ENCODE measurements at regions not wholly inside any gene's neighbourhood (a gene's known extent, or its start where the extent isn't known, plus 50 kb on each side); places are given as distances from the start of the nearest gene placed in this dataset.

DNA sequence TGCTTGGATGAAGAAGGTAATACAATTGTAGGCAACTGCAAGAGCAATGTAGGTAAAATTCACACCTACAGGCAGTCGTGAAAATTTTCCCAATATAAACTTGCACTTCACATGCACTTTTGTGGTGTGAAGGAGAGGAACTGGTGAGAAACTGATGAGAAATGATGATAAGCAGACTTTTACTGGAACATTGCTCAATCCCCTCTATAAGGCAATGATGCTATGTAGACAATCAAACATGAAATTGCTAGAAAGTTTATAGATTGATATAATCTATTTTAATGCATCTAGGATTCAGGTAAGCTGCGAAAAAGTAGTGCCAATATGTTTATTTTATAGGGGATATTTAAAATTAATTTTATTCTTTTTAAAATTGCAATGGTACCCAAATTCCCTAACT, 802.2 kb downstream of the KCNT2 start:
- ATAC-seq (no peak), DNase-seq (ENCODE audit: low read depth, low spot score) (no peak)
- Histone ChIP-seq H3K27ac (ENCODE audit: low read depth, low read length) (no peak overlapping the region), H3K9me3 (ENCODE audit: control insufficient read depth in 1 of 2, insufficient read depth in 1 of 2, low read depth in 1 of 2, low read length in 2 of 2) (no peaks in the 10 kb centered on the region), H3K27me3 (ENCODE audit: insufficient read depth, low read length) (no peaks in the 10 kb centered on the region), H2AFZ (ENCODE audit: low read depth, low read length, poor library complexity, severe bottlenecking) (no peak overlapping the region), H4K20me1 (ENCODE audit: insufficient read depth) (no peaks in the 10 kb centered on the region), H3K9me2 (ENCODE audit: insufficient read depth) (no peaks in the 10 kb centered on the region), H3K36me3 (ENCODE audit: control insufficient read depth in 1 of 2, insufficient read depth in 2 of 2, low read length in 2 of 2) (no peaks in the 10 kb centered on the region), H3K79me2 (ENCODE audit: insufficient read depth, low read length) (no peaks in the 10 kb centered on the region), H3K4me1 (ENCODE audit: control insufficient read depth in 1 of 2, insufficient read depth in 2 of 2, low read length in 2 of 2) (no peaks in the 10 kb centered on the region), H3K9ac (ENCODE audit: low read length) (no peak overlapping the region), H3K4me3 (replicated peaks in 1 of 2; ENCODE audit: low read depth in 1 of 2, low read length in 2 of 2) (no peak overlapping the region), H3K4me2 (ENCODE audit: low read length) (no peak overlapping the region)
- TF ChIP-seq, protein P1, sequence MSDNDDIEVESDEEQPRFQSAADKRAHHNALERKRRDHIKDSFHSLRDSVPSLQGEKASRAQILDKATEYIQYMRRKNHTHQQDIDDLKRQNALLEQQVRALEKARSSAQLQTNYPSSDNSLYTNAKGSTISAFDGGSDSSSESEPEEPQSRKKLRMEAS (IDR thresholded peaks at IDR 0.05) = no peak
- no peak for TF ChIP-seq CEBPB (IDR thresholded peaks at IDR 0.05; ENCODE audit: low read depth)
- TF ChIP-seq SP1 (IDR thresholded peaks at IDR 0.05; ENCODE audit: low read depth) = no peak
- no peak for TF ChIP-seq POLR2A (IDR thresholded peaks at IDR 0.05; ENCODE audit: borderline replicate concordance, extremely low read depth, insufficient read depth, insufficient read length)
- no peak for TF ChIP-seq TCF7L2 (IDR thresholded peaks at IDR 0.05; ENCODE audit: borderline replicate concordance, extremely low read depth, insufficient read depth, insufficient read length)
- no peak for TF ChIP-seq EGR1 (IDR thresholded peaks at IDR 0.05; ENCODE audit: low read depth)
- TF ChIP-seq SIN3A (IDR thresholded peaks at IDR 0.05; ENCODE audit: low read depth) = no peak
- no peak for TF ChIP-seq CBX3 (IDR thresholded peaks at IDR 0.05; ENCODE audit: low read depth)
- TF ChIP-seq POLR2AphosphoS5 (IDR thresholded peaks at IDR 0.05; ENCODE audit: low read depth, low read length) = no peak
- TF ChIP-seq, protein P2, sequence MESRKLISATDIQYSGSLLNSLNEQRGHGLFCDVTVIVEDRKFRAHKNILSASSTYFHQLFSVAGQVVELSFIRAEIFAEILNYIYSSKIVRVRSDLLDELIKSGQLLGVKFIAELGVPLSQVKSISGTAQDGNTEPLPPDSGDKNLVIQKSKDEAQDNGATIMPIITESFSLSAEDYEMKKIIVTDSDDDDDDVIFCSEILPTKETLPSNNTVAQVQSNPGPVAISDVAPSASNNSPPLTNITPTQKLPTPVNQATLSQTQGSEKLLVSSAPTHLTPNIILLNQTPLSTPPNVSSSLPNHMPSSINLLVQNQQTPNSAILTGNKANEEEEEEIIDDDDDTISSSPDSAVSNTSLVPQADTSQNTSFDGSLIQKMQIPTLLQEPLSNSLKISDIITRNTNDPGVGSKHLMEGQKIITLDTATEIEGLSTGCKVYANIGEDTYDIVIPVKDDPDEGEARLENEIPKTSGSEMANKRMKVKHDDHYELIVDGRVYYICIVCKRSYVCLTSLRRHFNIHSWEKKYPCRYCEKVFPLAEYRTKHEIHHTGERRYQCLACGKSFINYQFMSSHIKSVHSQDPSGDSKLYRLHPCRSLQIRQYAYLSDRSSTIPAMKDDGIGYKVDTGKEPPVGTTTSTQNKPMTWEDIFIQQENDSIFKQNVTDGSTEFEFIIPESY (IDR thresholded peaks at IDR 0.05; ENCODE audit: extremely low read depth, insufficient replicate concordance, low read length) = no peak
- TF ChIP-seq ATF3 (IDR thresholded peaks at IDR 0.05) = no peak
- TF ChIP-seq ZFX (IDR thresholded peaks at IDR 0.05) = no peak
- no peak for TF ChIP-seq SRF (IDR thresholded peaks at IDR 0.05; ENCODE audit: low read depth)
- TF ChIP-seq EZH2 (IDR thresholded peaks at IDR 0.05) = no peak
- no peak for TF ChIP-seq YY1 (IDR thresholded peaks at IDR 0.05; ENCODE audit: extremely low read depth, insufficient replicate concordance, low read depth, low read length)
- TF ChIP-seq EZH2phosphoT487 (IDR thresholded peaks at IDR 0.05; ENCODE audit: borderline replicate concordance) = no peak
- no peak for TF ChIP-seq REST (IDR thresholded peaks at IDR 0.05; ENCODE audit: low read depth)
- TF ChIP-seq, protein P3, sequence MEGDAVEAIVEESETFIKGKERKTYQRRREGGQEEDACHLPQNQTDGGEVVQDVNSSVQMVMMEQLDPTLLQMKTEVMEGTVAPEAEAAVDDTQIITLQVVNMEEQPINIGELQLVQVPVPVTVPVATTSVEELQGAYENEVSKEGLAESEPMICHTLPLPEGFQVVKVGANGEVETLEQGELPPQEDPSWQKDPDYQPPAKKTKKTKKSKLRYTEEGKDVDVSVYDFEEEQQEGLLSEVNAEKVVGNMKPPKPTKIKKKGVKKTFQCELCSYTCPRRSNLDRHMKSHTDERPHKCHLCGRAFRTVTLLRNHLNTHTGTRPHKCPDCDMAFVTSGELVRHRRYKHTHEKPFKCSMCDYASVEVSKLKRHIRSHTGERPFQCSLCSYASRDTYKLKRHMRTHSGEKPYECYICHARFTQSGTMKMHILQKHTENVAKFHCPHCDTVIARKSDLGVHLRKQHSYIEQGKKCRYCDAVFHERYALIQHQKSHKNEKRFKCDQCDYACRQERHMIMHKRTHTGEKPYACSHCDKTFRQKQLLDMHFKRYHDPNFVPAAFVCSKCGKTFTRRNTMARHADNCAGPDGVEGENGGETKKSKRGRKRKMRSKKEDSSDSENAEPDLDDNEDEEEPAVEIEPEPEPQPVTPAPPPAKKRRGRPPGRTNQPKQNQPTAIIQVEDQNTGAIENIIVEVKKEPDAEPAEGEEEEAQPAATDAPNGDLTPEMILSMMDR (IDR thresholded peaks at IDR 0.05 in 2 of 3, conservative IDR thresholded peaks at IDR 0.05 in 1 of 3; ENCODE audit: borderline replicate concordance in 1 of 3, insufficient read depth in 1 of 3, low read depth in 2 of 3, low read length in 2 of 3) = no peak
- ChIA-PET POLR2A (no interaction called here), RAD21 (ENCODE audit: low non-redundant PET in 1 of 2, low total read pairs in 2 of 2, uncharacterized antibody in 2 of 2, unreplicated experiment in 2 of 2) (no interaction called here), CTCF (no interaction called here)
- no TSS peak for BruUV-seq (replicated peaks)
- intact Hi-C loops (cut with micrococcal nuclease) = no loop called here

All from HCT116 (cell line).